LNCaP clone FGC (cell line): ENCODE measurements at regions not wholly inside any gene's neighbourhood (a gene's known extent, or its start where the extent isn't known, plus 50 kb on each side); places are given as distances from the start of the nearest gene placed in this dataset.
A peak's percentile ranks its signal among the peaks of the same experiment; 100 is the strongest.

ENCODE experiments used
- DNase-seq: peaks from one replicate; pipeline ENCODE4 v3.0.0-alpha.2; 2011; ENCODE audit warnings: low read depth
- H3K4me3 ChIP-seq: 2 replicates; pipeline ENCODE4 v1.5.1; 2011; ENCODE audit warnings: mild to moderate bottlenecking, low read depth, low read length, control low read depth
- TF ChIP-seq, protein P1 (sequence below): IDR thresholded peaks from 2 replicates; pipeline ENCODE4 v1.5.1; 2012; ENCODE audit warnings: mild to moderate bottlenecking; ENCODE audit not compliant: control insufficient read depth, insufficient read depth; ENCODE audit errors: extremely low read depth

DNA sequence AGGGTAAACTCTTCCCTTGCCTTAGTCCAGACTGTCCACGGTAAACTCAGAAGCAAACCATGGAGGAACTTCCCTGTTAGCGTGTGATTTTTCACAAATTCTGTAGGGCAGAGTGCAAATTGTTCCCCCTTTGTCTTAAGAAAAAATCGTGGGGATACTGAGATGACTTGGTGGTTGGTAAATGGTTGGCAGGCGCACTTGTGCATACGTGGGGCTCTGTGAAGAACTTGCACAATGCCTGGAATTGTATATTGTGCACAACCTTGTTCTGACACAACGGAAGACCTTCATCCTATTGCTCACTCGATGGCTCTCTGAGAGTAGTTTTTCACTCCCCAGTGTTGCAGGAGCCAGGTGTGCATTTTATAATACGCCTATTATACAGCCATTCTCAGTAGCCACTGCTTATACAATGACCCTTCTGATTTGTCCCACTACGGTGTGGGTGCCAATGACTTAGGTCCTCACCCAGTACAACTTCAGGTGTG lies 150.0 kb downstream of the SPRY1 start:
- no peak for DNase-seq
- TF ChIP-seq, protein P1, sequence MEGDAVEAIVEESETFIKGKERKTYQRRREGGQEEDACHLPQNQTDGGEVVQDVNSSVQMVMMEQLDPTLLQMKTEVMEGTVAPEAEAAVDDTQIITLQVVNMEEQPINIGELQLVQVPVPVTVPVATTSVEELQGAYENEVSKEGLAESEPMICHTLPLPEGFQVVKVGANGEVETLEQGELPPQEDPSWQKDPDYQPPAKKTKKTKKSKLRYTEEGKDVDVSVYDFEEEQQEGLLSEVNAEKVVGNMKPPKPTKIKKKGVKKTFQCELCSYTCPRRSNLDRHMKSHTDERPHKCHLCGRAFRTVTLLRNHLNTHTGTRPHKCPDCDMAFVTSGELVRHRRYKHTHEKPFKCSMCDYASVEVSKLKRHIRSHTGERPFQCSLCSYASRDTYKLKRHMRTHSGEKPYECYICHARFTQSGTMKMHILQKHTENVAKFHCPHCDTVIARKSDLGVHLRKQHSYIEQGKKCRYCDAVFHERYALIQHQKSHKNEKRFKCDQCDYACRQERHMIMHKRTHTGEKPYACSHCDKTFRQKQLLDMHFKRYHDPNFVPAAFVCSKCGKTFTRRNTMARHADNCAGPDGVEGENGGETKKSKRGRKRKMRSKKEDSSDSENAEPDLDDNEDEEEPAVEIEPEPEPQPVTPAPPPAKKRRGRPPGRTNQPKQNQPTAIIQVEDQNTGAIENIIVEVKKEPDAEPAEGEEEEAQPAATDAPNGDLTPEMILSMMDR, result no peak
- H3K4me3 ChIP-seq, result no peak overlapping the region

DNA sequence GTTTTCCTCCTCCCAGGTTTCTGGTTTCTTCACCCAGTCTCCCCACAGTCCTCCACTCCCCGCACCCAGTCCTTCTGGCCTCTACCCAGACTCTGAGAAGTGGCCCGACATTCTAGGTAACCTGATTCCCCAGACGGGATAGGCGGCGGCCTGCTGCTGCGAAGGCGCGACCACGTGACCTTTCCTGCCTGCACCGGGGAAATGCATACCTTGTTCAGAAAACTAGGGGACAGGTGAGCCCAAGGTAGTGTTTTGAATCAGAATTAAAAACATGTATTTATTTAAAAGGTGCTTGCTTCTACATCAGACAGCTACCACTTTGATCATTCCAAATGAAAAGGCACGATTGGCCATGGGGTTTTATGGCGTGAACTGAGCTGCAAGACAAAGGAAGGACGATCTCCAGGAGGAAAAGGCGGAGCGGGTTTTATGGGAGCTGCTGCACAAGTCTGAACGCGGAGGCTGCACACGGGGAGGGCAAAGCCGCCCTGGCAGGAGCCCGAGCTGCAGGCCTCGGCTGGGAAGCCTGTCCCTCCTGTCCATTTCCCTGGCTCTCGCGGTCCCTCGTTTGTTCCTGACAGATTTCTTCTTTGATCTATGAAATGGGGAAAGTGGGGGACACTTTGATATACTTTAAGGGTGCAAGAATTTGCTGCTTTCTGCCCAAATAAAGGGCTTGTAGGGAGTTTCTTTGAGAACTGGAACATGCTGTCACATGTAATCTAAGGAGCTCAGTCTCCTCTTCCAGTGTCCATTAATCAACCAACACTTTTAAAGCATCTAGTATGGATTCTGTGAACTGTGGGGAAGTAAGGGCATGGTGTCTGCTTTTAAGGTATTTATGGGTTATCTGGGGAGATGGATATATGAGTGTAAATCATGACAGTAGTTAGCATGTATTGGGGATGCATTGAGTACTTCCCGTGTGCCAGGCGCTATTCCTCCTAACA lies 150.9 kb downstream of the SPRY1 start:
- no peak overlapping the region for H3K4me3 ChIP-seq
- TF ChIP-seq, protein P1, result no peak
- DNase-seq, result no peak

DNA sequence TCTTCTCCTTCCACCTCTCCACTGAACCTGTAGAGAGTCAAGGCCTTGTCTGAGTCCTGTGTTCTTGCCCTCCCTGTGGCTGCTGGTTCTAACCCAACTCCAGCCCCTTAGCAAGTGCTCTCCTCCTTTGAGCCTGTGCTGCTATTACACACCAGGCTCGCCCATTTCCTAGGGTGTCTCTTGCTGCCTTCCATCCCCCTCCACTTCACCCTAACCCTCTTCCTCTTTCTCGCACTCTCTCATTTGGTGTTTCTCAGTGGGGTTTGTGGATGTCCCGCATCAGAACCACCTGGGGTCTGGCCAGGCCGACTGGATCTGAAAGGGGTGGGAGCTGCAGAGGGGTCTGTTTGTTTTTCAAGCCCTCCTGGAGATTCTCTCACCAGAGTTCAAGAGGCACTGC lies 156.7 kb downstream of the SPRY1 start:
- no peak overlapping the region for H3K4me3 ChIP-seq
- DNase-seq, result no peak
- TF ChIP-seq, protein P1, result no peak

DNA sequence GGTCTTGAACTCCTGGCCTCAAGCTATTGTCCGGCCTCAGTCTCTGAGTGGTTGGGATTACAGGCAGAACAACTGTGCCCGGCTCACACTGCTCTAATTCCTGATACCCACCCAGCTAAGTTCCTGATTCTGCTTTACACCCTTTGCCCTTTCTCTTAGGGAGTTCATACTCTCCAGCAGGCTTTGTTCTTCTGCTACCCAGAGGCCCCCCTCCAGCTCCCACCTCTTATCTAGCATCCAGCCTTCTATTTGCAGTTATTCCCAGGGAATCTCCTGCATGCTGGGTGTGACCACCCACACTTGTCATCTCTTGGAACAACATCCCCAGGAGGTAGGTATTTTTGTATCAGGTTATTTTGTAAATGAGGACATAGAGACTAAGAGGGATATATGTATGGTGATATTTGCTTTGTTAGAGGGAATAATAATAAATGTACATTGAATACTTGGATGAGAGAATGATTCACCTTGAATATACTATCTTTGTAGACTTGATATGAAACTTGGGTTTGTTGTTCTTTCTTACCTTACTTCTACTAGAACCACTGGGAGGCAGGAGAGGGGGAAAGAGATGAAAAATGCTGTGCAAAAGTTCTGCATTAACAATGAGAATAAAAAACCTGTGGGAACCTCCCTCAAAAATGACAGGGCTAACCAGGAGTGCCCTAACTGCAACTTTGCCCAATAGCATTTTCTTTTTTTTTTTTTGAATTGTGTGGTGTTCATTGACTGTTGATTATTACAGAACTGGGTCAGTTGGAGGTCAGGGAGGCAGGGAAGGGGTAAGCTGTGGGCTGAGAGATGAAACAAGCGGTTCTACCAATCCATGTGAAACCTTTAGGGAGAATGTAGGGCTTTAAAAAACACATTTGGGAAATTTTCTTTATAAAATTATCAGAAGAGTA lies 157.4 kb downstream of the SPRY1 start:
- no peak overlapping the region for H3K4me3 ChIP-seq
- DNase-seq, result no peak
- TF ChIP-seq, protein P1, result no peak

DNA sequence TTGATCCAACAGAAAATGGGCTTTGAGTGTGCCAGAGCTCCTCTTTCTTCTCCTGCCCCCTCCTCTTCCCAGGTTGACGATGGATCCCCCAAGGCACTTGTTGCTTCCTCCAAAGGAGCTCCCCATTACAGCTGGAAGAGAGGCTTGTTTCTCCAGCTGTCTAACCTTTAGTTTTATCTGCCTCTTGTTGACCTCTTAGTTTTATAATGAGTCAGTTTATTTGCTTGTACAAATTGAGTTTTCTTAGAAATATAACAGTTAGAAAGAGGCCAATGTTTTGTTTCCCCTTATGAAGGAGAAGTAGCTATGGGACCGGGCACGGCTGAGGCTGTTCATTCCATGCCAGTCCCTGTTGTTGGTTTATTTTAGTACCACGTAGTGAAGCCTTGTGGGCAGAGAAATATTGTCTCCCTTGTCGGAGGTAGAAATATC lies 158.2 kb downstream of the SPRY1 start:
- TF ChIP-seq, protein P1, result no peak
- no peak overlapping the region for H3K4me3 ChIP-seq
- DNase-seq, result no peak

DNA sequence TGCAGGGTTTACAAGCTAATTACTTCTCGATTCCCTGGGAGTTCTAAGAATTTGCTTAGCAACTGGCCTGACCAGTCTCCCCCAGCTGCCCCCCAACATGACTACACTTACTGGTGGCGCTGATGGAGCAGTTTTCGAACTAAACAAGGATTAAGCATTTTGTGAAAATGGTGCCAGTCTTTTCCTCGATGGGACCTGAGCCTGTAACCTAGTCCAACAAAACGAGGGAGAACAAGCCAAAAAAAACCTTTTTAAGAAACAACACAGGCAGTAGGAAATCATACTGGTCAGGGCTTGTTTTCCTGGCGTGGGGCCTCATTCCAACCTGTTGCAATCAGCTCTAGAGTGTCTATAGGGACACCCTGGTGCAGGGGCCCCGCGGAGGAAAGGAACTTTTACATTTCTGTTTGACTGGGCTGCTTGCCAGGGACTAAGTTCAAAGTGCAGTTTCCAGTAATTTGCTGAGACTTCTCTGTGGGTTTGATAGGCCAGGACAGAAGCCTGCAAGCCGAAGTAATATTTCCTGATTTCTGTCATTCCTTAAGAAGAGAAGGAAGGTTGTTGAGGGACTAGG lies 158.7 kb downstream of the SPRY1 start:
- H3K4me3 ChIP-seq, result no peak overlapping the region
- DNase-seq, result peak; percentile 61
- TF ChIP-seq, protein P1, result no peak
